ENCODE measurements at regions not wholly inside any gene's neighbourhood (a gene's known extent, or its start where the extent isn't known, plus 50 kb on each side); places are given as distances from the start of the nearest gene placed in this dataset.

DNA sequence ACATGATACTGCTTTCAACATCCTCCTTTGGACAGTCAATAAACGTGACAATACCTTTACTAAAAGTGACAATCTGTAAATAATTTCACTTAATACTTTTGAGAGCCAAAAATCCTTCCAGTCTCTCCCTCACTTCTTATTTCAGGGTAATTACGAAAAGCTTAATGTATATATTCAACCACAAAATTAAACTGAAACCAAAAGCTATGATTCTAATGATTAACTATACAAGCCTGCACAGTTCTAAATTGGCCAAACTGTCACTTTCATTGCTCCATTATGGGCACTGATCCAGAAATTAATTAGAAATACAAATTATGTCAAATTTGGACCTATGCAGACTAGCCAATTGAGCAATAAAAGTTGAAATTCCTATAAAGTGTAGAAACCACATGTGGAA, 696.5 kb upstream of the MIS18BP1 start:
- no peak overlapping the region for H2AFZ ChIP-seq
- no peak for DNase-seq (ENCODE audit: low spot score)
- no peaks in the 10 kb centered on the region for H4K20me1 ChIP-seq (replicated peaks; ENCODE audit: insufficient read depth)
- TF ChIP-seq, protein P1, sequence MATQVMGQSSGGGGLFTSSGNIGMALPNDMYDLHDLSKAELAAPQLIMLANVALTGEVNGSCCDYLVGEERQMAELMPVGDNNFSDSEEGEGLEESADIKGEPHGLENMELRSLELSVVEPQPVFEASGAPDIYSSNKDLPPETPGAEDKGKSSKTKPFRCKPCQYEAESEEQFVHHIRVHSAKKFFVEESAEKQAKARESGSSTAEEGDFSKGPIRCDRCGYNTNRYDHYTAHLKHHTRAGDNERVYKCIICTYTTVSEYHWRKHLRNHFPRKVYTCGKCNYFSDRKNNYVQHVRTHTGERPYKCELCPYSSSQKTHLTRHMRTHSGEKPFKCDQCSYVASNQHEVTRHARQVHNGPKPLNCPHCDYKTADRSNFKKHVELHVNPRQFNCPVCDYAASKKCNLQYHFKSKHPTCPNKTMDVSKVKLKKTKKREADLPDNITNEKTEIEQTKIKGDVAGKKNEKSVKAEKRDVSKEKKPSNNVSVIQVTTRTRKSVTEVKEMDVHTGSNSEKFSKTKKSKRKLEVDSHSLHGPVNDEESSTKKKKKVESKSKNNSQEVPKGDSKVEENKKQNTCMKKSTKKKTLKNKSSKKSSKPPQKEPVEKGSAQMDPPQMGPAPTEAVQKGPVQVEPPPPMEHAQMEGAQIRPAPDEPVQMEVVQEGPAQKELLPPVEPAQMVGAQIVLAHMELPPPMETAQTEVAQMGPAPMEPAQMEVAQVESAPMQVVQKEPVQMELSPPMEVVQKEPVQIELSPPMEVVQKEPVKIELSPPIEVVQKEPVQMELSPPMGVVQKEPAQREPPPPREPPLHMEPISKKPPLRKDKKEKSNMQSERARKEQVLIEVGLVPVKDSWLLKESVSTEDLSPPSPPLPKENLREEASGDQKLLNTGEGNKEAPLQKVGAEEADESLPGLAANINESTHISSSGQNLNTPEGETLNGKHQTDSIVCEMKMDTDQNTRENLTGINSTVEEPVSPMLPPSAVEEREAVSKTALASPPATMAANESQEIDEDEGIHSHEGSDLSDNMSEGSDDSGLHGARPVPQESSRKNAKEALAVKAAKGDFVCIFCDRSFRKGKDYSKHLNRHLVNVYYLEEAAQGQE (IDR thresholded peaks at IDR 0.05; ENCODE audit: unreplicated experiment) = no peak
- TF ChIP-seq EZH2 (IDR thresholded peaks at IDR 0.05; ENCODE audit: low read depth, unreplicated experiment) (no peak), ZNF114 (CRISPR knock-in tag; IDR thresholded peaks at IDR 0.05) (no peak), EZH2phosphoT487 (IDR thresholded peaks at IDR 0.05; ENCODE audit: unreplicated experiment) (no peak), NANOG (IDR thresholded peaks at IDR 0.05; ENCODE audit: borderline replicate concordance) (no peak), ZNF331 (CRISPR knock-in tag; IDR thresholded peaks at IDR 0.05; ENCODE audit: low read depth) (no peak), STAT1 (IDR thresholded peaks at IDR 0.05; ENCODE audit: unreplicated experiment) (no peak), JUNB (IDR thresholded peaks at IDR 0.05; ENCODE audit: unreplicated experiment) (no peak), POLR2AphosphoS5 (IDR thresholded peaks at IDR 0.05; ENCODE audit: low read depth) (no peak), CREB1 (CRISPR knock-in tag; IDR thresholded peaks at IDR 0.05; ENCODE audit: low read depth) (no peak)
- TF ChIP-seq, protein P2, sequence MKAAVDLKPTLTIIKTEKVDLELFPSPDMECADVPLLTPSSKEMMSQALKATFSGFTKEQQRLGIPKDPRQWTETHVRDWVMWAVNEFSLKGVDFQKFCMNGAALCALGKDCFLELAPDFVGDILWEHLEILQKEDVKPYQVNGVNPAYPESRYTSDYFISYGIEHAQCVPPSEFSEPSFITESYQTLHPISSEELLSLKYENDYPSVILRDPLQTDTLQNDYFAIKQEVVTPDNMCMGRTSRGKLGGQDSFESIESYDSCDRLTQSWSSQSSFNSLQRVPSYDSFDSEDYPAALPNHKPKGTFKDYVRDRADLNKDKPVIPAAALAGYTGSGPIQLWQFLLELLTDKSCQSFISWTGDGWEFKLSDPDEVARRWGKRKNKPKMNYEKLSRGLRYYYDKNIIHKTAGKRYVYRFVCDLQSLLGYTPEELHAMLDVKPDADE (IDR thresholded peaks at IDR 0.05) = no peak
- TF ChIP-seq, protein P3, sequence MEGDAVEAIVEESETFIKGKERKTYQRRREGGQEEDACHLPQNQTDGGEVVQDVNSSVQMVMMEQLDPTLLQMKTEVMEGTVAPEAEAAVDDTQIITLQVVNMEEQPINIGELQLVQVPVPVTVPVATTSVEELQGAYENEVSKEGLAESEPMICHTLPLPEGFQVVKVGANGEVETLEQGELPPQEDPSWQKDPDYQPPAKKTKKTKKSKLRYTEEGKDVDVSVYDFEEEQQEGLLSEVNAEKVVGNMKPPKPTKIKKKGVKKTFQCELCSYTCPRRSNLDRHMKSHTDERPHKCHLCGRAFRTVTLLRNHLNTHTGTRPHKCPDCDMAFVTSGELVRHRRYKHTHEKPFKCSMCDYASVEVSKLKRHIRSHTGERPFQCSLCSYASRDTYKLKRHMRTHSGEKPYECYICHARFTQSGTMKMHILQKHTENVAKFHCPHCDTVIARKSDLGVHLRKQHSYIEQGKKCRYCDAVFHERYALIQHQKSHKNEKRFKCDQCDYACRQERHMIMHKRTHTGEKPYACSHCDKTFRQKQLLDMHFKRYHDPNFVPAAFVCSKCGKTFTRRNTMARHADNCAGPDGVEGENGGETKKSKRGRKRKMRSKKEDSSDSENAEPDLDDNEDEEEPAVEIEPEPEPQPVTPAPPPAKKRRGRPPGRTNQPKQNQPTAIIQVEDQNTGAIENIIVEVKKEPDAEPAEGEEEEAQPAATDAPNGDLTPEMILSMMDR (conservative IDR thresholded peaks at IDR 0.05; ENCODE audit: low read depth in 2 of 2) = no peak
- TF ChIP-seq, protein P4, sequence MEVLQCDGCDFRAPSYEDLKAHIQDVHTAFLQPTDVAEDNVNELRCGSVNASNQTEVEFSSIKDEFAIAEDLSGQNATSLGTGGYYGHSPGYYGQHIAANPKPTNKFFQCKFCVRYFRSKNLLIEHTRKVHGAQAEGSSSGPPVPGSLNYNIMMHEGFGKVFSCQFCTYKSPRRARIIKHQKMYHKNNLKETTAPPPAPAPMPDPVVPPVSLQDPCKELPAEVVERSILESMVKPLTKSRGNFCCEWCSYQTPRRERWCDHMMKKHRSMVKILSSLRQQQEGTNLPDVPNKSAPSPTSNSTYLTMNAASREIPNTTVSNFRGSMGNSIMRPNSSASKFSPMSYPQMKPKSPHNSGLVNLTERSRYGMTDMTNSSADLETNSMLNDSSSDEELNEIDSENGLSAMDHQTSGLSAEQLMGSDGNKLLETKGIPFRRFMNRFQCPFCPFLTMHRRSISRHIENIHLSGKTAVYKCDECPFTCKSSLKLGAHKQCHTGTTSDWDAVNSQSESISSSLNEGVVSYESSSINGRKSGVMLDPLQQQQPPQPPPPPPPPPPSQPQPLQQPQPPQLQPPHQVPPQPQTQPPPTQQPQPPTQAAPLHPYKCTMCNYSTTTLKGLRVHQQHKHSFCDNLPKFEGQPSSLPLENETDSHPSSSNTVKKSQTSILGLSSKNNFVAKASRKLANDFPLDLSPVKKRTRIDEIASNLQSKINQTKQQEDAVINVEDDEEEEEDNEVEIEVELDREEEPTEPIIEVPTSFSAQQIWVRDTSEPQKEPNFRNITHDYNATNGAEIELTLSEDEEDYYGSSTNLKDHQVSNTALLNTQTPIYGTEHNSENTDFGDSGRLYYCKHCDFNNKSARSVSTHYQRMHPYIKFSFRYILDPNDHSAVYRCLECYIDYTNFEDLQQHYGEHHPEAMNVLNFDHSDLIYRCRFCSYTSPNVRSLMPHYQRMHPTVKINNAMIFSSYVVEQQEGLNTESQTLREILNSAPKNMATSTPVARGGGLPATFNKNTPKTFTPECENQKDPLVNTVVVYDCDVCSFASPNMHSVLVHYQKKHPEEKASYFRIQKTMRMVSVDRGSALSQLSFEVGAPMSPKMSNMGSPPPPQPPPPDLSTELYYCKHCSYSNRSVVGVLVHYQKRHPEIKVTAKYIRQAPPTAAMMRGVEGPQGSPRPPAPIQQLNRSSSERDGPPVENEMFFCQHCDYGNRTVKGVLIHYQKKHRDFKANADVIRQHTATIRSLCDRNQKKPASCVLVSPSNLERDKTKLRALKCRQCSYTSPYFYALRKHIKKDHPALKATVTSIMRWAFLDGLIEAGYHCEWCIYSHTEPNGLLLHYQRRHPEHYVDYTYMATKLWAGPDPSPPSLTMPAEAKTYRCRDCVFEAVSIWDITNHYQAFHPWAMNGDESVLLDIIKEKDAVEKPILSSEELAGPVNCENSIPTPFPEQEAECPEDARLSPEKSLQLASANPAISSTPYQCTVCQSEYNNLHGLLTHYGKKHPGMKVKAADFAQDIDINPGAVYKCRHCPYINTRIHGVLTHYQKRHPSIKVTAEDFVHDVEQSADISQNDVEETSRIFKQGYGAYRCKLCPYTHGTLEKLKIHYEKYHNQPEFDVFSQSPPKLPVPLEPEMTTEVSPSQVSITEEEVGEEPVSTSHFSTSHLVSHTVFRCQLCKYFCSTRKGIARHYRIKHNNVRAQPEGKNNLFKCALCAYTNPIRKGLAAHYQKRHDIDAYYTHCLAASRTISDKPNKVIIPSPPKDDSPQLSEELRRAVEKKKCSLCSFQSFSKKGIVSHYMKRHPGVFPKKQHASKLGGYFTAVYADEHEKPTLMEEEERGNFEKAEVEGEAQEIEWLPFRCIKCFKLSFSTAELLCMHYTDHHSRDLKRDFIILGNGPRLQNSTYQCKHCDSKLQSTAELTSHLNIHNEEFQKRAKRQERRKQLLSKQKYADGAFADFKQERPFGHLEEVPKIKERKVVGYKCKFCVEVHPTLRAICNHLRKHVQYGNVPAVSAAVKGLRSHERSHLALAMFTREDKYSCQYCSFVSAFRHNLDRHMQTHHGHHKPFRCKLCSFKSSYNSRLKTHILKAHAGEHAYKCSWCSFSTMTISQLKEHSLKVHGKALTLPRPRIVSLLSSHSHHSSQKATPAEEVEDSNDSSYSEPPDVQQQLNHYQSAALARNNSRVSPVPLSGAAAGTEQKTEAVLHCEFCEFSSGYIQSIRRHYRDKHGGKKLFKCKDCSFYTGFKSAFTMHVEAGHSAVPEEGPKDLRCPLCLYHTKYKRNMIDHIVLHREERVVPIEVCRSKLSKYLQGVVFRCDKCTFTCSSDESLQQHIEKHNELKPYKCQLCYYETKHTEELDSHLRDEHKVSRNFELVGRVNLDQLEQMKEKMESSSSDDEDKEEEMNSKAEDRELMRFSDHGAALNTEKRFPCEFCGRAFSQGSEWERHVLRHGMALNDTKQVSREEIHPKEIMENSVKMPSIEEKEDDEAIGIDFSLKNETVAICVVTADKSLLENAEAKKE (CRISPR knock-in tag; IDR thresholded peaks at IDR 0.05) = no peak
- ATAC-seq = no peak
- Mint-ChIP-seq H3K4me1 (peaks cover 6% of the 10 kb centered on the region), H3K36me3 (ENCODE audit: low read depth) (no peaks in the 10 kb centered on the region), H3K27ac (no peak overlapping the region), H3K27me3 (ENCODE audit: insufficient read depth, low read depth, poor library complexity) (no peaks in the 10 kb centered on the region), H3K4me3 (no peak overlapping the region), H3K9me3 (no peaks in the 10 kb centered on the region)
- H3K4me2 ChIP-seq = no peak overlapping the region
- no peak overlapping the region for H3K4me3 ChIP-seq
- peaks cover 11% of the 10 kb centered on the region; the same call in 1 of the 2 replicates for H3K4me1 ChIP-seq (ENCODE audit: insufficient read depth)
- H3K27ac ChIP-seq (ENCODE audit: low read depth) = no peak overlapping the region
- H3K27me3 ChIP-seq (ENCODE audit: insufficient read depth) = no peaks in the 10 kb centered on the region
- no peaks in the 10 kb centered on the region for H3F3A ChIP-seq (replicated peaks; ENCODE audit: low read depth)
- H3K79me2 ChIP-seq (replicated peaks; ENCODE audit: insufficient read depth) = no peaks in the 10 kb centered on the region
- 0 out of 2 replicates have a peak, but pooled peaks cover 3% of the 10 kb centered on the region for H3K9me2 ChIP-seq (ENCODE audit: insufficient read depth)
- H3K36me3 ChIP-seq (ENCODE audit: insufficient read depth) = no peaks in the 10 kb centered on the region

Measured in GM23338 (cell line).